Fibroblast of upper back skin (primary cell): ENCODE measurements at regions not wholly inside any gene's neighbourhood (a gene's known extent, or its start where the extent isn't known, plus 50 kb on each side); places are given as distances from the start of the nearest gene placed in this dataset.

Source experiments
- DNase-seq: peaks from one replicate; pipeline ENCODE4 v3.0.0-alpha.2; 2013

DNA sequence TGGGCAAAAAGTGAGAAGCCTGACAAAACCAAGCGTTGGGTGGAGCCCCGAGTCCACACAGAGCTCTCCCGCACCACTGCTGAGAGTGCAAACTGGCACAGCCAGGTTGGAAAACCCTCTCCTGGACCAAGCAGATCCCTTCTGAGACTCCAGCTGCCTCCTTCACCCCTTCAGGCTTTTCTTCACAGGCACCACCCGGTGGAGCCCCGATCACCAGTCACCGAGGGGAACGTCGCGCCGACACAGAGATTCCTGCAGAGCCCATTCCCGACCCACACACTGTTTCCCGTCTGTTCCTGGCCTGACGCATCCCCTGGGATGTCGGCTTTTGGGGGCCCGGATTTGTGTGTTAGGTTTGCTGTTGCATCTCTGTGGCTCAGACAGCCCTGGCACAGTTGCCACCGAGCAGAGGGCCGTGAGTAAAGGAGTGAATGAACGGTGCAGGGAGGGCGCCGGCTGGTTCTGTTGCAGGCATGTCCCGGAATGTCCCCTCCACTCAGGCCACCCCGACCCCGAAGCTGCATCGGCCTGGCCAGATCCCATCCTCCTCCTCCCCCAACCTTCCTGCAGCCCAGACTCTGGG is 51.0 kb upstream of the INPP5A start:
- no peak for DNase-seq

GRCh38 chr10:132487241-132488135 is 50.1 kb upstream of the INPP5A start:
- no peak for DNase-seq
